ENCODE measurements at regions not wholly inside any gene's neighbourhood (a gene's known extent, or its start where the extent isn't known, plus 50 kb on each side); places are given as distances from the start of the nearest gene placed in this dataset.

DNA sequence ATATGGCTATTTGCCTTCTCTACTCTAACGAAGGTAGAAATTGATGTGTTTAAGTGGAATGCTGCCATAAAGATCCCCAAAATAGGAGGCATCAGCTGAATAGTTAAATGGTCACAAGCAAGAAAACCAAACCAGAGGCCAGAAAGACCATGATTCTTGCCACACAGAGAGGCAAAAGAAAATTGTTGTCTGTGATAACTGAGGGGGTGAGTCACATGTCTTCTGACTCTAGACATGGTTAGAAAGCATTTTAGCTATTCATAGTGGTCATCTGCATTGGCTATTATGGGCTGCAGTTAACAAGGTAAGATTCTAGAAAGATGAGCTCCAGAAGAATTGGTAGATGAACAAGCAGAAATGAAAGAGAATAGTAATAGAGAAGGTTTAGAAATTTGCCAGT lies 361.4 kb upstream of the NPSR1 start:
- TF ChIP-seq RAD21 (IDR thresholded peaks at IDR 0.05; ENCODE audit: low read depth) (no peak), REST (IDR thresholded peaks at IDR 0.05; ENCODE audit: low read depth) (no peak), USF1 (IDR thresholded peaks at IDR 0.05) (no peak), YY1 (IDR thresholded peaks at IDR 0.05; ENCODE audit: low read depth) (no peak), TCF12 (IDR thresholded peaks at IDR 0.05; ENCODE audit: low read depth) (no peak), CREB1 (IDR thresholded peaks at IDR 0.05; ENCODE audit: low read depth) (no peak)

- TF ChIP-seq USF1 (IDR thresholded peaks at IDR 0.05) = no peak
- TF ChIP-seq ZBTB7A (IDR thresholded peaks at IDR 0.05; ENCODE audit: low read depth) = no peak
- TF ChIP-seq REST (IDR thresholded peaks at IDR 0.05; ENCODE audit: low read depth) = no peak
- TF ChIP-seq RAD21 (IDR thresholded peaks at IDR 0.05; ENCODE audit: low read depth) = no peak
- no peak for TF ChIP-seq YY1 (IDR thresholded peaks at IDR 0.05; ENCODE audit: low read depth)
- no peak for TF ChIP-seq NFIC (IDR thresholded peaks at IDR 0.05)
- no peak for TF ChIP-seq CEBPB (IDR thresholded peaks at IDR 0.05)
- no peak for TF ChIP-seq CREB1 (IDR thresholded peaks at IDR 0.05; ENCODE audit: low read depth)
- TF ChIP-seq TCF12 (IDR thresholded peaks at IDR 0.05; ENCODE audit: low read depth) = no peak
- no peak for TF ChIP-seq MAX (IDR thresholded peaks at IDR 0.05)
- TF ChIP-seq EGR1 (IDR thresholded peaks at IDR 0.05) = no peak
- TF ChIP-seq EP300 (IDR thresholded peaks at IDR 0.05; ENCODE audit: borderline replicate concordance) = no peak
- TF ChIP-seq FOXM1 (IDR thresholded peaks at IDR 0.05; ENCODE audit: borderline replicate concordance, low read depth) = no peak
- TF ChIP-seq TEAD4 (IDR thresholded peaks at IDR 0.05) = no peak
- no peak for TF ChIP-seq TAF1 (IDR thresholded peaks at IDR 0.05; ENCODE audit: low read depth)
Measured at GRCh38 chr7:34298492-34299013, 359.5 kb upstream of the NPSR1 start.

DNA sequence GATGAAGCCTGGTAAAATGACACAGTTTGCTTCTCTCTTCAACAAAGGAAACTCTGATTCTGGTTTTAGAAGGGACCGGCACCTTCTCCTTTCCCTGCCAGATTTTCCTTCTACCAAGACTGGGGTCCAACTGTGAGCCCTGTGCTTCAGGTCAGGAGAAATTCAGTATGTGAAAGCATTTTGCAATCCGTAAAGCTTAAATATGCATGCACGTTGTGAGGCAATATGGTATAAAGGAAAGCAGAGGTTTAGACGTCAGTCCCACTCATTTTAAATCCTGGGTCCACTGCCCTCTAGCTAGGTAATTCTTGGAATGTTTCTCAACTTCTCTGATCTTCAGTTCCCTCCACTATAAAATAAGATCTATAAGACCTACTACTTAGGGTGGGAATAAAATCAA lies 359.0 kb upstream of the NPSR1 start:
- TF ChIP-seq TEAD4 (IDR thresholded peaks at IDR 0.05) (no peak), TCF12 (IDR thresholded peaks at IDR 0.05; ENCODE audit: low read depth) (no peak), CEBPB (IDR thresholded peaks at IDR 0.05) (no peak), EGR1 (IDR thresholded peaks at IDR 0.05) (no peak), MAX (IDR thresholded peaks at IDR 0.05) (no peak), YY1 (IDR thresholded peaks at IDR 0.05; ENCODE audit: low read depth) (no peak), REST (IDR thresholded peaks at IDR 0.05; ENCODE audit: low read depth) (no peak), FOXM1 (IDR thresholded peaks at IDR 0.05; ENCODE audit: borderline replicate concordance, low read depth) (no peak), TAF1 (IDR thresholded peaks at IDR 0.05; ENCODE audit: low read depth) (no peak), USF1 (IDR thresholded peaks at IDR 0.05) (no peak), ZBTB7A (IDR thresholded peaks at IDR 0.05; ENCODE audit: low read depth) (no peak), NFIC (IDR thresholded peaks at IDR 0.05) (no peak), EP300 (IDR thresholded peaks at IDR 0.05; ENCODE audit: borderline replicate concordance) (no peak), CREB1 (IDR thresholded peaks at IDR 0.05; ENCODE audit: low read depth) (no peak)

DNA sequence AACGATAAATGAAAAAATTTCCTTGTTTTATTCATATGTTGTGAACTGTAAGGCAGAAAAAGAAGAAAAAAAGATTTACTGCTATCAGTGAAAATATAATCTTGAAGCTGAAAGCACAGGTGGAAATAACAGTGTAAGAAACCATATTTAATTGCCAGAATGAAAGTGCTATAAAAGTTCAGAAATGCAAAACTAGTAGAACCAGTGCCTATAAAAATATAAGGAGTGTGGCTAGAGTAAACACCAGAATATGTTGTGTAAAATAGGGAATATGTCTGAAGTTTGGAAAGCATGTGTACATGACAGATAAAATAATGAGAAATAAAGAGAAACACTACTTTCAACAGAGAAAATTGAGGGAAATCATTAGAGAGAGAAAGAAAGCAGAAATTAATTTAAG lies 350.5 kb upstream of the NPSR1 start:
- TF ChIP-seq USF1 (IDR thresholded peaks at IDR 0.05) (no peak), TEAD4 (IDR thresholded peaks at IDR 0.05) (no peak), FOXM1 (IDR thresholded peaks at IDR 0.05; ENCODE audit: borderline replicate concordance, low read depth) (no peak), MAX (IDR thresholded peaks at IDR 0.05) (no peak), ZBTB7A (IDR thresholded peaks at IDR 0.05; ENCODE audit: low read depth) (no peak), TCF12 (IDR thresholded peaks at IDR 0.05; ENCODE audit: low read depth) (no peak), TAF1 (IDR thresholded peaks at IDR 0.05; ENCODE audit: low read depth) (no peak)
